Mesodermal cell (in vitro differentiated cells): ENCODE measurements at regions not wholly inside any gene's neighbourhood (a gene's known extent, or its start where the extent isn't known, plus 50 kb on each side); places are given as distances from the start of the nearest gene placed in this dataset.
"Not testable (repeated sequence)": the region's sequence is repeated elsewhere in the genome, so short reads cannot be mapped to it uniquely, and the experiment has no call there.

ENCODE experiments used
- H3K27ac ChIP-seq: 2 replicates; pipeline ENCODE4 v1.7.0; 2013; ENCODE audit warnings: mild to moderate bottlenecking, low read depth, low read length, moderate library complexity; ENCODE audit not compliant: severe bottlenecking
- H3K36me3 ChIP-seq: 2 replicates; pipeline ENCODE4 v1.7.1; 2013; ENCODE audit warnings: mild to moderate bottlenecking, low read length, moderate library complexity; ENCODE audit not compliant: control insufficient read depth, insufficient read depth
- H3K4me1 ChIP-seq: one replicate; pipeline ENCODE4 v1.7.1; 2013; ENCODE audit warnings: mild to moderate bottlenecking, low read length; ENCODE audit not compliant: insufficient read depth, control insufficient read depth, poor library complexity, severe bottlenecking
- H3K4me3 ChIP-seq: 2 replicates; pipeline ENCODE4 v1.7.0; 2013; ENCODE audit warnings: low read length, control low read depth, mild to moderate bottlenecking; ENCODE audit not compliant: insufficient read depth, poor library complexity, severe bottlenecking; ENCODE audit errors: extremely low read depth
- H3K9me3 ChIP-seq: 2 replicates; pipeline ENCODE4 v1.7.1; 2013; ENCODE audit warnings: mild to moderate bottlenecking, low read length, moderate library complexity; ENCODE audit not compliant: control insufficient read depth
- WGBS, 2 experiments: methylation state at CpG; one replicate each; pipeline ENCODE4 v1.1.5; 2013; ENCODE audit warnings: missing lambda C conversion rate in 2 of 2; ENCODE audit not compliant: insufficient coverage in 2 of 2; 5-methylcytosine and 5-hydroxymethylcytosine counted together

DNA sequence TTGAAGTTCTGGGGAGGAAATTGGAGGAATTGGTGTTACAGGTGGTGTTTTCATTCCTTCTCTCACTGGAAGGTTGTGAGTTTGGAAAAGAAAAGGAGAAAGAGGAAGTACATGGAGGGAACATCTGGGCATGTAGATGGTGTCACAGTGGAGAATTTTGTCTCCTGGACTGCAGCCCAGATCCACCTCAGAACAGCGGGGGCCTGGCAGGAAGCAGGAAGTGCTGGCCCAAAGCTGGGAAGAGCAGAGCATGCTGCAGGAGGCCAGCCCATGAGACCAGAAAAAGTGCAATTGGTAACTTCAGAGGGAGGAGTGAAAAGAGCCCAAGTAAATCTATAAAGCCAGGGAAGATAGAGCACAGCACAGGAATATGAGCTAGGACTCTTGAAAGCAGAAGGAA is 227.0 kb downstream of the BCL2L11 start:
- not testable (repeated sequence) for H3K36me3 ChIP-seq, H3K4me3 ChIP-seq, H3K27ac ChIP-seq, H3K4me1 ChIP-seq, H3K9me3 ChIP-seq
- no CpG with 5 or more reads among the region's 1 CpG for WGBS, 2 experiments

DNA sequence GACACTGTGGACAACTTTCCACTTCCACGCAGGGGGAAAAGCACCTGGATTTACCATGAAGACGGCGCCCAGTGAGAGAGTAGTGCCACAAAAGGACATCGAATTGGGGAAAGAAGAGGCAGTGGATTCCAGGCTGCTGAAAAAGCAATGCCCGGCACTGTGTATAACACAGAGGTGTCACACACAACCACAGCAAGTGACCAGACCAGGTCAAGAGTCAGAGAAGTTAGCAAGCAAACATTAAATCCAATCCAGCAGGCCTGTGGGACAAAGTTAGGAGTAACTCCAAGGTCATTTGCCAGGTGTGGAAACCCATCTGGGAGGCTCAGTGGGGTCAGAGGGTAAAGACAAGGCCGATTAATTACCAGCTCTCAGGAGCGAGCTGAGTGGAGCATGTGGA is 227.6 kb downstream of the BCL2L11 start:
- not testable (repeated sequence) for H3K4me1 ChIP-seq, H3K9me3 ChIP-seq, H3K36me3 ChIP-seq, H3K27ac ChIP-seq, H3K4me3 ChIP-seq
- no CpG with 5 or more reads among the region's 7 CpGs for WGBS, 2 experiments

DNA sequence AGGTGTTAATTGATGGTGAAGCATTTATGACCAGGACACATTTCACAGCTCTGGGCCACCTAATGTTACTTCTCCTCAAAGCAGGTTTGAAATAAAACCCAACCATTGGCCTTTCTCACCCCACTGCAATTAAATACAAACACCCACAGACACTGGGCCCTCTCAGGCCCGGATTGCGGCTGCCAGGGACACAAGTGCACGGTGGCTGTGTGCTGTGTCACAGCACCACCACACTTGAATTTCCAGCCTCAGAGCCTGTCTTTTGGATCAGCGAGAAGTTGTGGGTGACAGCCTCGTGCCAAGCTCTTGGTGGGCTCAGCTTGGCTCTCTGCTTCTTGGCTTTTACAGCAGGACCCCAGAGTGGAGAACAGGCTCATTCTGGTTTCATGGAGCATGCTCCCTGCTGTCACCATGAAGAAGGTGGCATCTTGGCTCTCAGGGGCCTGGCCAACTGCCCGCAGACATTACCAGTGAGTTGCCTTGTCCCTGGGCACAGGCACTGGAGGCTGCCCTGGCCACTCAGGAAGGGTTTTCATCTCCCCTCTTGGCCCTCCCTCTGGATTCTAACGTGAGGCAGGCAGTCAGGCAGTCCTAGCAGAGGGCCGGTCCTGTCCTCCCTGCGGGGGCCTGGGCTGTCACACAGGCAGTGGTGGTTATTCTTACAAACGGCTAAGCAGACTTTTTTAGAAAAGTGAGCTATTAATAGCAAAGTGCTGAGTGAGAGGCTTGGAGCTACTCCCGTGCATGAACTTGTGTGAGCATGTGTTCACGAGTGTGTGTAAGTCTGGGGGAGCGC is 234.5 kb downstream of the BCL2L11 start:
- H3K4me3 ChIP-seq, H3K36me3 ChIP-seq, H3K4me1 ChIP-seq, H3K9me3 ChIP-seq, H3K27ac ChIP-seq: not testable (repeated sequence)
- WGBS, 2 experiments, result 100% methylated on average over 1 of the region's 13 CpGs; no CpG with 5 or more reads in 1 of the 2 experiments

DNA sequence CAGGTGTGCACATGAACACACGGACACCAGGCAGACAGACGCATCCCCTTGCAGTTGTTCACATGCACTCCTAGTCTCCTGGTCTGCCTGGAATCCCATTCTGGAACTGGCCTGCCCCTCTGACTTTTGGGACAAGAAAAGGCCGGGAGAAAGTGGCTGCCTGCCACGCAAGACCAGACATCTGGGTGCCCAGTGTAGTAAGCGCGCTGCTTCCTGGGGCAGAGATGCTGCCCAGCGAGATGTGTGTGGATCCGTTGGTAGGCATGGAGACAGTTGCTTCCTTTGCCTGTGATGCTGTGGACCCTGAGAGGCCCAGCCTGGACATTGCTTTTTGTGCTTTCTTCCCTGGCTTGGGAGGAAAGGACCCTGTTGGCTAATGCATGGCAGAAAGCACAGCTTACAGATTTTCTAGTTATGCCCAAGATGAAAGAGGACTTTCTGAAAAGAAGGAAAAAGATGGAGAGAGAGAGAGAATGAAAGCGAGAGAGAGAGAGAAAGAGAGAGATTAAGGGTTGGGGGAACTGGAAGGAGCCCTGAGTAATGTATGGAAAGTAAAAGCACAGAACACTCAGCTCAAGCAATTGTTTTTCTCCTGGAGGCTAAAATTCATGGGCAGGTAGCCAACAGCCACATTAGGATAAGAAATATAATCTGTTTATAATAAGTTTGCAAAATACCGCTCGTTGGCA is 235.3 kb downstream of the BCL2L11 start:
- H3K27ac ChIP-seq, H3K4me3 ChIP-seq, H3K4me1 ChIP-seq, H3K36me3 ChIP-seq, H3K9me3 ChIP-seq: not testable (repeated sequence)
- WGBS, 2 experiments, result no CpG with 5 or more reads among the region's 11 CpGs

DNA sequence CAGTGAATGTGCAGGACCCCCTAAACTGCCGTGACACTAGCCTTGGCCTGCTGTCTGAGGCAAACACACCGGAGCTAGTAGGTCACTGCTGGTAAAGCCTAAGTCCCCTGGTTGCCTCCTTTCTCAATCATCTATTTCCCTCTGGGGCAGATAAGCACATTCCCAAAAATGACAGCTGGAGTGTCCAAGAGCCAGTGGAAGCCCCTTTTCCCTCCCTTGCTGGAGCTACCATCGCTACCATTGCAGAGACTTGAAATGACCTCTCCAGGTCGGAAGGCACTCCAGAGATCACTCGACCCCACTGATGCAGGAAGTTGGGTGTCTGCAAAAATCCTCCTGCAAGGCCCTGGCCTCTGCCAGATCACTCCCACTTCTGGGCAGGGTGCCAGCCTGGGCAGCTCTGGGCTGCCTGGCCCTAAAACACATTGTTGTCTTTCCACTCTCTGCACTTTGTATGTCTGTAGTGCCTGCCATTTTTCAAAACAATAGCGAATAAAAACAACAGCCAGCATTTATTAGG is 235.9 kb downstream of the BCL2L11 start:
- H3K4me1 ChIP-seq, H3K9me3 ChIP-seq, H3K4me3 ChIP-seq, H3K27ac ChIP-seq, H3K36me3 ChIP-seq: not testable (repeated sequence)
- no CpG with 5 or more reads among the region's 6 CpGs for WGBS, 2 experiments

DNA sequence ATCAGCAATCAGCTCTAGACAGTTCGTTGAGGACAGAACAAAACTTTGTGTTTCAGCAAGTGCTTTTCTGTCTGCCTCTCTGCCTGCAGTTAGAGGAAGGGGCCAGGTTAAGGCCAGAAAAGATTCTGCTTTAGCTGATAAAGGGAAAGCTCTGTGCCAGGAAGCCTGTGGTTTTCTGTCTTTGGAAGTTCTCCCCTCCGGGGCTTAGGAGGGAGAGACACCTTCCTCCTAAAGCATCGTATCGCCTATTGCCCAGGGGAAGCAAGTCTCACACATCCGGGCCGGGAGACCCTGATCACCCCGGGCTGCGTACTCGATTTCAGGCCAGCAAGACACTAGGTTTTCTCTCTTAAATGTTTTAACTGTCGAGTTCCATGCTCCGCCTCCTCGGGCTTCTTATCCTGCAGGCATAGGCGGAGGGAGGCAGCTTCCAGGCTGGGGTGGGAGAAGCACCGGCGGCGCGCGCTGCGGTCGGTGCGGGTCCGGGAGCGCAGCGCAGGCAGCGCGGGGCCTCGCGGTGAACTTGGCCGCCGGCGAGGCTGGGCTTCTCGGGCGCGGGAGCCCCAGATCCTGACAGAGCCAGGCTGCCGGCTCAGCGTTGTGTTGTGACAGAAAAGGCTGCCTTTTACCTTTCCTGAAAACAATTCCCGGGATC is 245.4 kb downstream of the BCL2L11 start:
- H3K4me3 ChIP-seq, result not testable (repeated sequence)

DNA sequence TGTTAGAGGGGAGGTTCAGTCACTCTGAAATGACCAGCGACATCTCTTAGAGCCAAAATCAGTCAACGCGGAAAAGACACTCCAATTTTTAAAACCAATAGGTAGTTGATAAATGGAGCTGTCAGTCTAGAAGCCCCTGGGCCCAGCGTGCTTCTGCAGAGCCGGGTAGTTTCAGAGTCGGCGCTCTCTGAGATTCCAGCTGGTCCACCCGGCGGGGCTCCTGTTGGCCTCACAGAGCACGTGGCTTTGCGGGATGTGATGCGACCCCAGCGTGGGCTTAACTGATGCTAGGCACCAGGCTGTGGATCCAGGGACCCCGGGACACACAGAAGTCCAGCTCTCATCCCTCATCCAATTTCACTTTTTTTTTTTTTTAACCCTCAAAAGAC is 245.9 kb downstream of the BCL2L11 start:
- H3K27ac ChIP-seq, H3K4me1 ChIP-seq, H3K4me3 ChIP-seq, H3K9me3 ChIP-seq, H3K36me3 ChIP-seq: not testable (repeated sequence)
- WGBS, 2 experiments, result 93% methylated on average over 5 of the region's 14 CpGs; no CpG with 5 or more reads in 1 of the 2 experiments

More for the DNA sequence above, 245.4 kb downstream of the BCL2L11 start:
- WGBS, 2 experiments, result 87 to 95% methylated on average over 16 to 25 of the region's 37 CpGs
- not testable (repeated sequence) for H3K27ac ChIP-seq, H3K36me3 ChIP-seq, H3K4me1 ChIP-seq, H3K9me3 ChIP-seq

DNA sequence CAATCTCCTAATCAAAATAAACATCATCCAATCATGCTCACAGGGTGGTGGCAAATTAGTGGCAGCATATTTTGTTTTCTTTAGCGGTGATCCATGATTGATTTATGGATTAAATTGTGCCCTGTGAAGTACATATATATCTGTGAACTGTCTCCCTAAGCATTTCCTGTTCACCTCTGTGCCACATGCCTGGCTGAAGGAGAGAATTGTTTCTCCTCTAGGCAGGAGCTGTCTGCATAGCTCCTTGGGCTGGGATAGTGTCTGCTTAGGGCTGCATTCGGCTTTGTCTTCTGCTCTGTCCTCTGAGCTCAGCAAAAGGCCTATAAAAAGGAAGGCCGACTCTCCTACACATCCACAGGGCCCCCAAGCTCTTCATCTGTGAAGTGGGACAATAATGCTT is 246.4 kb downstream of the BCL2L11 start:
- not testable (repeated sequence) for H3K4me3 ChIP-seq, H3K27ac ChIP-seq, H3K4me1 ChIP-seq, H3K36me3 ChIP-seq, H3K9me3 ChIP-seq
- no CpG with 5 or more reads among the region's 3 CpGs for WGBS, 2 experiments

DNA sequence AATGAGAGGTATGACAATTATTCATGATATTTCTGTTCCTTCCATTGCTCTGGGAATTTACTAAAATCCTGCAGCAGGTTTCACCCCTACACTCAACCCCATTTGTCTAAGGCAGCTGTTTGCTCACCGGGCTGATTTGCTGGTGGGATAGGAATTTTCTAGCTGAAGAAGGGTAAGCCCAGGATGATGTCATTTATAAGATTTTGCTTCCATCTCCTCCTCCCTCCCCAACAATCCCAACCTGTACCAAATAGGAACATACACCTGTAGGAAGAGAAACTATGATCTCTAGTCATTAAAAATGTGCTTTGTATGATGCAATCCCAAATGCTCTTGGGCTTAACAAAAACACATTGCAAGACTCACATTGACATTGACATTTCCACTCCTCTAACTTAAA is 247.2 kb downstream of the BCL2L11 start:
- not testable (repeated sequence) for H3K27ac ChIP-seq, H3K4me3 ChIP-seq, H3K36me3 ChIP-seq, H3K4me1 ChIP-seq, H3K9me3 ChIP-seq
- WGBS, 2 experiments, result no CpG with 5 or more reads among the region's 1 CpG

DNA sequence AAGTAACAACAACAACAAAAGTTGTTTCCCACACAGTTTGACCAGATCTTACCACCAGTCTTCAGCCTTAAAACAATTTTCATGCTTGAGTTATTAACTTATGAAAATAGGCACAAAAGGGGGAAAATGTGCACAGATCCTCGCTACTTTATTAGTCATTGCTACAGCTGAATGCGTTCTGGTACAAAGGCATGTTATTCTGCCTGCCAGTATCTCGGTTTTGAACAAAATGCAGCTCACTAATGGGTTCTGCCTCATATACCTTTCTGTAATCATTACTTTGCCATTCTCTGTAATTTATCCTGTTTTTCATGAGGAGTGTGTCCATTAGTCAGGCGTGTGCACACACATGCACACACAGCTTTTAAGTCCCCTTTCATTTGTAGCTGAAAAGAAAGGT is 247.6 kb downstream of the BCL2L11 start:
- not testable (repeated sequence) for H3K9me3 ChIP-seq, H3K27ac ChIP-seq, H3K4me1 ChIP-seq, H3K4me3 ChIP-seq, H3K36me3 ChIP-seq
- no CpG with 5 or more reads among the region's 4 CpGs for WGBS, 2 experiments

DNA sequence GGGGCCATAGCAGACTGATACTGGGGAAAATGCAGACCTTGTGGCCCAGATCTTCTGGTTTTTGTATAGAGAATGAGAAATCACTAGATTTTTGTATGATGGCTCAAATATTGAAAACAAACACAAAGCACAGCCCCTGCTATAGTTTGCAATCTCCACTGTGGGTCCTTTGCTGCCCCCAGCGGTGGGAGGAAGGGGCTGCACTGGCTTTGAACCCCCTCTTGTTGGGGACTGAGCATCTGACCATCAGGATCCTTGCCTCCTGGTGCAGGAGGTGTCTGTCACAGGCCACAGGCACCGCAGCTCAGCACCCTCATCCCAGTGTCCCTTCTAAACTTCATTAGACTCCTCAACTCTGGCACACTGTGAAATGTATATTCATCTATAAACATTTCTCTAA is 252.3 kb downstream of the BCL2L11 start:
- H3K36me3 ChIP-seq, H3K9me3 ChIP-seq, H3K4me3 ChIP-seq, H3K27ac ChIP-seq, H3K4me1 ChIP-seq: not testable (repeated sequence)
- WGBS, 2 experiments, result no CpG with 5 or more reads among the region's 2 CpGs
